ENCODE measurements at regions not wholly inside any gene's neighbourhood (a gene's known extent, or its start where the extent isn't known, plus 50 kb on each side); places are given as distances from the start of the nearest gene placed in this dataset.
A peak's percentile ranks its signal among the peaks of the same experiment; 100 is the strongest.
"Not testable (repeated sequence)": the region's sequence is repeated elsewhere in the genome, so short reads cannot be mapped to it uniquely, and the experiment has no call there.

GRCh38 chr3:185306286-185306685, 52.4 kb upstream of the EHHADH start:
- not testable (repeated sequence) for DNase-seq (ENCODE audit: low spot score)

GRCh38 chr3:185306847-185307246, 53.0 kb upstream of the EHHADH start:
- no peak for DNase-seq (ENCODE audit: low spot score)

- peak; percentile 83 for DNase-seq (ENCODE audit: low spot score)
Measured at GRCh38 chr3:185308126-185308754, 54.4 kb upstream of the EHHADH start.

- DNase-seq (ENCODE audit: low spot score): no peak
Measured at GRCh38 chr3:185309302-185309701, 53.6 kb upstream of the MAP3K13 start.

- no peak for DNase-seq (ENCODE audit: low spot score)
Measured at GRCh38 chr3:185309795-185310194, 53.1 kb upstream of the MAP3K13 start.

GRCh38 chr3:185311991-185312390, 50.9 kb upstream of the MAP3K13 start:
- no peak for DNase-seq (ENCODE audit: low spot score)

All from NAMALWA (cell line).